Activated CD4-positive, alpha-beta T cell treated with anti-CD3 and anti-CD28 coated beads, Interleukin-2, Interleukin-6, amounts not matched to agents 100 ng/mL and 50 ng/mL, durations not matched to agents 16 hours and 8 hours (primary cell): ENCODE measurements at regions not wholly inside any gene's neighbourhood (a gene's known extent, or its start where the extent isn't known, plus 50 kb on each side); places are given as distances from the start of the nearest gene placed in this dataset.

Experiments
- DNase-seq: peaks from one replicate; pipeline ENCODE4 v3.0.0-alpha.2; 2020

GRCh38 chr18:39753178-39753577 is 2187.6 kb upstream of the CELF4 start:
- DNase-seq, result no peak

GRCh38 chr18:39752351-39752750 is 2186.8 kb upstream of the CELF4 start:
- DNase-seq, result no peak

- DNase-seq, result no peak
These were observed 2186.3 kb upstream of the CELF4 start for GRCh38 chr18:39751921-39752320.

GRCh38 chr18:39751161-39751560 is 2185.6 kb upstream of the CELF4 start:
- DNase-seq, result no peak

DNA sequence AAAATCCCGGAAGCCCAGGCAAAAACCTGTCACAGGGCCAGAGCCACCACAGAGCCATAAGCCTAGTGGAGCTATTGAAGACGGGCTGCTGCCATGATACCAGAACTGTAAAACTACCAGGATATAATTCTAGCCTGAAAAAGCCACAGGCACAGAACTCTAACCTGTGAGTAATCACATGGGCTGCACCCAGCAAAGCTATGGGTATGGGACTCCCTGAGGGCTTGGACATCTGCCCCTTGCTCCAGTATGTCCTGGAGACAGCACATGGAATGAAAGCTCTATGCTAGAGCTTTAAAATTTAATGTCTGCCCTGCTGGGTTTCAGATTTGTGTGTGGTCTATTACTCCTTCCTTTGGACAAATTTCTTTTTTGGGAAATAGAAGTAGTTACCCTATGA is 2183.6 kb upstream of the CELF4 start:
- no peak for DNase-seq

- DNase-seq, result no peak
These were observed 2183.1 kb upstream of the CELF4 start for GRCh38 chr18:39748727-39749126.

GRCh38 chr18:39746201-39746600 is 2180.6 kb upstream of the CELF4 start:
- no peak for DNase-seq

- no peak for DNase-seq
These were observed 2177.9 kb upstream of the CELF4 start for GRCh38 chr18:39743463-39743862.

DNA sequence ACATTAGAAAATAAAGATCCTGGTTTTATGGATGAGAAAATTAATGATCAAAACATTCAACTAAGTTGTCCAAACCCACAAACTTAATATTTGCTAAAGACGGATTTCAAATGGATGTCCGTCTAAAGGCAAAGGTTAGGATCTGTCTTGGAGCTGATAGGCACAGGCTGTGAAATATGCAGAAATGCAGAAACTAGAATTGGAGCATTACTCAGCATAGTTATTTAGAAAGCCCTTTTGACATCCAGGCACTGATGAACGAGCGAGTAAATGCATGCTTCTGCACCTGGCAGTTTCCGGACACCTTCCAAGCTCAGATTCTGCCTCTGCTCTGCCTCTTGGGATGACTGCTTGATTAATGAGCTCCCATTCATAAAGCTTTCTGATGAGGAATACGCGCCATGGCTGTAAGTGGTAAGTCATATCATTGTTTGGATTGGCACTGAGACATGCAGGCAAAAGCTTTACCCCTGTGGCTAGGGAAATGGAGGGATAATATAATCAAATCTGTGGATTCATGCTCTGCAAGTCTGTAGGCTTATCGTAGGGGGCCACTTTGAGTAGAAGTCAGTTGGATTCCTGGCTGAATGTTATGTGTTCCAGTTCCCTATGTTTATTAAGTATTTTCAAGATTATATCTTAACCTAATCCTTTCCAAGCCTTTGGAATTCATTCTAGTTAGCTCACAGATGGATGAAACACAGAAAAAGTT is 2176.3 kb upstream of the CELF4 start:
- no peak for DNase-seq

DNA sequence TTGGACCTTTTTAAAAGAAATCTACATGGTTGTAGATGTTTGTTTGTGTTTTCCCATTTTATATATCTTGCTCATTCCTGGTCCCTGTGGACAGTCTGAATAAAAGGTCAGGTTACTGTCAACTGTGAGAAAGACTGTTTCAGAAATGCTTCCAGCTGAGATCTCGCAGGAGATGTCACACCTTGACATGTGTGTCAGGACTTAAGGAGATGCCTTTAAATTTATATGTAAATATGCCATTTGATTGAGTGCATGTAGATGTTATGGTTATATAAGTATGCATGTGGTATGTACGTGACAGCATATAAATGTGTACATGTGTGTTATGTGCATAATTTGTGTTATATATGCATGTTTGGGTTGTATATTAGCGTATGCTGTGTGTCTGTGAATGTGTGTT is 2172.3 kb upstream of the CELF4 start:
- DNase-seq, result no peak

- no peak for DNase-seq
These were observed 2167.3 kb upstream of the CELF4 start for GRCh38 chr18:39732918-39733317.

DNA sequence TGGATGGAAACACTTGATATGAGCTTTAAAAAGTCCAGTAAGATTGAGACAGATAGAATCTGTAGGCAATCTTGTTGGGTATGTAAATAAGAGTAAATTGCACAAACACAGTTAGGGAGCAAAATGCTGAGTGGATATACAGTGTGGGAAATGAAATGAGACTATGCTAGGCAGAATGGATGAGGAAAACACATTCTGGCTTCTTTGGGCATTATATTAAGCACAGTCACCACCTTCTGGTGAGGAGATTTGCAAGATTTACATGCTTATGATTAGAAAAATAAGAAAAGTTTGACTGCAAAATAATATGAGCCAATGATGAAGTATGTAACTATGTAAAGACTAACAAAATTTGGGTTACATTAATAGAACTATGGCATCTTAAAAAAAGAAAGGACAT is 2165.0 kb upstream of the CELF4 start:
- no peak for DNase-seq

DNA sequence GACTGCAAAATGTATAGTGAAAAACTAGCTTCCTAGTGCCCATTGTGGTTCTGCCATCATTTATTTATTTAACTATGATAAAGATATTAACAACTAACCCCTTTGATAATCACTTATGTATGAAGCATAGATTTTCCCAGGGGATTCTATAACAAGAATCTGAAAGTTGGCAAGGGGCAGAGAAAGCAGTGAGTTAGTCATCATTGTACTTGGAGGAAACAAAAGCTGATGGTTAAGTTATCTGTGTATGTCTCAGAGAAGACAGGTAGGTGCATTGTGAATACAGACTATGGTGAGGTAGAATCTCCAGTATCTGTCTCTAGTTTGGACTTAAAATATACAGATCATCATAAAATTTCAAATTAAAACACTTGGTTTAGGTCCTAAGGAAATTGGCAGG is 2159.1 kb upstream of the CELF4 start:
- no peak for DNase-seq

- no peak for DNase-seq
These were observed 2156.1 kb upstream of the CELF4 start for GRCh38 chr18:39721712-39722111.

DNA sequence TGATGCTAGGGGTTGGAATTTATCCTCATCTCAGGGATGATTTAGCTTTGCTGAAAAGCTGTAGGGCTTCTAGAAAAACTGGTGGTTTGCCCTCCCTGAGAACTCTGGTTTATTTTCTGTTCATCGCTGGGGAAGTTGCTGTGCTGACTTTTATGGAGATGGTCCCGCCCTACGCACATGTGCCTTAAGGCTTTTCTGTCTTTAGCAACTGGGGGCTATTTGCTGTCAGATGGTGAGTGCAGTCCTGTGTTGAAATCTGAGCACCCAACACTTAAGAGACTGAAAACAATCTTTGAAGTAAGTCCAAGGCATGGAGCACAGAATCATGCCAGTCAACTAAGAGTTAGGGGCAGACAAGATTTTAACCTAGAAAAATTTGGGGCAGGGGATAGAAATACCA is 2148.4 kb upstream of the CELF4 start:
- DNase-seq, result no peak

- no peak for DNase-seq
These were observed 2146.1 kb upstream of the CELF4 start for GRCh38 chr18:39711701-39712100.

- DNase-seq, result no peak
These were observed 2139.8 kb upstream of the CELF4 start for GRCh38 chr18:39705362-39705761.

DNA sequence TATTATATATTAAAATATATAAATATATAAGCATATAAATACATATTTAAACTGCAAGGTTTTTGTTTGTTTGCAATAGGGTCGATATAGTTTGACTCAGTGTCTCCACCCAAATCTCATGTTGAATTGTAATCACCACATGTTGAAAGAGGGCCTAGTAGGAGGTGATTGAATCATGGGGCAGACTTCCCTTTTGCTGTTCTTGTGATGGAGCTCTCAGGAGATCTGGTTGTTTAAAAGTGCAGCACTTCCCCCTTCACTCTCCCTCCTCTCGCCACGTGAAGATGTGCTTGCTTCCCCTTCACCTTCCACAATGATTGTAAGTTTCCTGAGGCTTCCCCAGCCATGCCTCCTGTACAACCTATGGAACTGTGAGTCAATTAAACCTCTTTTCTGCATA is 2137.3 kb upstream of the CELF4 start:
- no peak for DNase-seq

GRCh38 chr18:39701839-39702238 is 2136.2 kb upstream of the CELF4 start:
- DNase-seq, result no peak

GRCh38 chr18:39701055-39701783 is 2135.6 kb upstream of the CELF4 start:
- DNase-seq, result no peak

GRCh38 chr18:39699340-39699964 is 2133.9 kb upstream of the CELF4 start:
- no peak for DNase-seq

GRCh38 chr18:39698436-39698835 is 2132.8 kb upstream of the CELF4 start:
- DNase-seq, result no peak

DNA sequence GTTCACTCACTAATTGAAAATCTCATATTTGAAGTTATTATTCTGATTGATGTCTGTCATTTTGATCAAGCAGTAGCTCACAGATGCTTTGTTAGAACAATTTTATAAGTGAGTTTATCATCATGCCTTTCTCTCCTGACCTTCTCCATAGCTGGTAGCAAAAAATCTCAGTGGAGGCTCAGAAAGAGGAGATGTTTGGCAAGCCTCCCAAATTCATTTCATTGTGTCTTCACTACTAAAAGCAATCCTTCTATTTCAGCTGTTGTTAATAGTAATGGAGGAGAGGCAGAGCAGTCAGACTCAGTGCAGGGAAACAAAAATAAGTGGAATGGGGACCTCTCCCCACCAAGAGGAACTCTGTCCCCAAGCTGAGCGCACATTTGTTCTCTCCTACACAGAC is 2127.8 kb upstream of the CELF4 start:
- no peak for DNase-seq

DNA sequence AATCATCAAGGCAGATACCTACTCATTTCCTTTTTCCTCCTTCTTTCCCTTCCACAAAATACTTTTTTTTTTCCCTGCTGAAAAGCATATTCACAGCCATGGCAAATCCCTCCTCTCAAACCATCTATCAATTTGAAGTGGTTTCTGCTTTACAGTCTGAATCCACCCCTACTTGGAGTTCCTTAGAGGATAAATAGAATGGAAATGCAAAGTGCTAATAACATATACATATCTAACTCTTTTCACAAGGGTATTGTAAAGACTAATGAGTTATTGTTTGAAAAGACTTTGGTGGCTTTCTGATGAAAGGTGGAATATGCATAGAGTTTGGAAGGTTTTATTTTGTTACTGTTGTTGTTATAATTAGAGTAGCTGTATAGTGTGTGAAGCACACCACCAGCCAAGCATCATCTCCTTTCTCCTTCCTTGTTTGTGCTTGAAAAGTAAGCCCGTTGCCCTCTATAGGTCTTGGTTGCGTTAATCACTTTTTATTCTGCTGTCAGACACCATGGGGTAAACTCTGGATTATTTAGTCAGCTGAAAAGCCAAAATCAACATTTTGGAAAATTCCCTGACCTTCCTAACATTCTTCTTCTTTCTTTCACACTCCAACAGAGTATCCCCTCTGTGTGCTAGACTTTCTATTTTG is 2126.9 kb upstream of the CELF4 start:
- DNase-seq, result no peak
